ENCODE measurements at regions not wholly inside any gene's neighbourhood (a gene's known extent, or its start where the extent isn't known, plus 50 kb on each side); places are given as distances from the start of the nearest gene placed in this dataset.

DNA sequence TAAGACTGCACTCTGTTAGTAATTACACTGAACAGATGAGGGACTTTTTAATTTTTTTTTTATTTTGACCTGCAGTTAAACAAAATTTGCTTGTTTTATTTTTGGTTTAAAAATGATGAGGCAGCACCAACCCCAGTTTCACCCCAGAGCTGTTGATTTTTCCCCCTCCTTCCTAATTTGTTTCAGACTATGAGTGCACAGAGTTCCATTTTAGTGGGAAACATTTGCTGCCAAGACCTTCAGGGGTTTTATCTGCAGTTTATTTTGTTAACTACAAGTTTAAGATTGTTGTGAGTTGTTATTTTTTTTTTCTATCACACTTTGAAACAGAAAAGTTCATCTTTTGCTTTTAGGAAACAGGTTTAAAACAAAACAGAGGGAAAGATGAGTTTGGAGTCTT lies 455.9 kb upstream of the NR2F2 start:
- ChIA-PET POLR2A (ENCODE audit: partially characterized antibody) (no interaction called here), CTCF (ENCODE audit: partially characterized antibody) (interaction anchor here (0.7 kb wide), 1 partner anchor 22 kb away, joined by 4 read pairs; no protein-coding TSS in a partner anchor)
- H2BK120ac ChIP-seq (replicated peaks; ENCODE audit: low read depth, low read length), result no peak overlapping the region
- H4K8ac ChIP-seq (ENCODE audit: extremely low read depth, insufficient read depth, low read length), result no peak overlapping the region
- H3K36me3 ChIP-seq (ENCODE audit: control insufficient read depth in 2 of 4, insufficient read depth in 4 of 4, low read length in 3 of 4), result no peaks in the 10 kb centered on the region
- FAIRE-seq (no peak), DNase-seq (ENCODE audit: low read depth in 1 of 2, low spot score in 2 of 2) (no peak)
- no peak overlapping the region for H3K4me3 ChIP-seq (ENCODE audit: extremely low read depth in 1 of 4, insufficient read depth in 2 of 4, low read depth in 3 of 4, low read length in 4 of 4)
- H2BK15ac ChIP-seq (ENCODE audit: low read length), result no peak overlapping the region
- H3K4me2 ChIP-seq (ENCODE audit: insufficient read depth in 1 of 2, low read depth in 2 of 2, low read length in 2 of 2), result no peak overlapping the region
- no peaks in the 10 kb centered on the region for H3K79me2 ChIP-seq (ENCODE audit: control insufficient read depth in 1 of 2, insufficient read depth in 2 of 2, low read length in 2 of 2)
- H2BK5ac ChIP-seq (ENCODE audit: low read depth, low read length), result no peak overlapping the region
- H3K4me1 ChIP-seq (replicated peaks in 1 of 4; ENCODE audit: control insufficient read depth in 3 of 4, insufficient read depth in 4 of 4, low read length in 3 of 4), result peaks cover 0 to 2% (median 0%) of the 10 kb centered on the region in 4 experiments; a peak in 1 of 7 replicates
- H3K27me3 ChIP-seq (replicated peaks in 1 of 4; ENCODE audit: control insufficient read depth in 3 of 4, extremely low read depth in 1 of 4, insufficient read depth in 3 of 4, low read length in 3 of 4), result no peaks in the 10 kb centered on the region
- H3K18ac ChIP-seq (ENCODE audit: extremely low read depth, low read length), result no peak overlapping the region
- H3K9me3 ChIP-seq (ENCODE audit: insufficient read depth in 2 of 2, low read depth in 1 of 2, low read length in 1 of 2), result no peaks in the 10 kb centered on the region
- no peak overlapping the region for H3K4ac ChIP-seq (replicated peaks; ENCODE audit: insufficient read length, low read depth, low read length)
- no peaks in the 10 kb centered on the region for H3K23me2 ChIP-seq (ENCODE audit: low read depth, low read length)
- no peak overlapping the region for H3K9ac ChIP-seq (replicated peaks in 1 of 4; ENCODE audit: extremely low read depth in 1 of 4, low read depth in 3 of 4, low read length in 3 of 4)
- H4K20me1 ChIP-seq (replicated peaks in 1 of 2; ENCODE audit: control insufficient read depth in 1 of 2, insufficient read depth in 2 of 2, low read length in 2 of 2), result no peaks in the 10 kb centered on the region
- no peak overlapping the region for H2BK12ac ChIP-seq (ENCODE audit: low read depth, low read length)
- H2AK5ac ChIP-seq (ENCODE audit: low read depth, low read length), result no peak overlapping the region
- no peak overlapping the region for H2BK20ac ChIP-seq (ENCODE audit: low read length)
- H3K27ac ChIP-seq (ENCODE audit: low read depth, low read length), result no peak overlapping the region
- no peak overlapping the region for H3K23ac ChIP-seq (ENCODE audit: insufficient read length)
- no peak overlapping the region for H4K91ac ChIP-seq (replicated peaks; ENCODE audit: insufficient read length, low read length)
- no peak overlapping the region for H3K56ac ChIP-seq (replicated peaks; ENCODE audit: insufficient read length, low read depth, low read length)
- H4K5ac ChIP-seq (ENCODE audit: insufficient read length, low read depth, low read length), result no peak overlapping the region
- no peak overlapping the region for H2AFZ ChIP-seq (ENCODE audit: low read length)
- H3K79me1 ChIP-seq (ENCODE audit: low read depth, low read length), result no peaks in the 10 kb centered on the region
- no peak overlapping the region for H3K14ac ChIP-seq (ENCODE audit: insufficient read length)
- TF ChIP-seq TAF1 (IDR thresholded peaks at IDR 0.05; ENCODE audit: low read depth, low read length) (no peak), GTF2F1 (IDR thresholded peaks at IDR 0.05; ENCODE audit: borderline replicate concordance, low read depth, low read length) (no peak), POLR2A (IDR thresholded peaks at IDR 0.05; ENCODE audit: control extremely low read depth in 1 of 2, low read depth in 2 of 2, low read length in 2 of 2) (no peak), BACH1 (IDR thresholded peaks at IDR 0.05; ENCODE audit: low read length) (no peak), TBP (IDR thresholded peaks at IDR 0.05; ENCODE audit: low read depth, low read length) (no peak)

All from H1 (cell line).